RPMI7951 (cell line): ENCODE measurements at regions not wholly inside any gene's neighbourhood (a gene's known extent, or its start where the extent isn't known, plus 50 kb on each side); places are given as distances from the start of the nearest gene placed in this dataset.

Source experiments
- DNase-seq: peaks from one replicate; pipeline ENCODE4 v3.0.0-alpha.2; 2012; ENCODE audit warnings: low read depth

- no peak for DNase-seq
These were observed 57.7 kb upstream of the CARD18 start for GRCh38 chr11:105197071-105197815.

GRCh38 chr11:105193260-105193659 lies 53.7 kb upstream of the CARD18 start:
- DNase-seq: no peak

GRCh38 chr11:105192115-105192514 lies 52.5 kb upstream of the CARD18 start:
- DNase-seq: no peak

GRCh38 chr11:105189581-105189980 lies 50.0 kb upstream of the CARD18 start:
- DNase-seq: no peak
